ENCODE measurements at regions not wholly inside any gene's neighbourhood (a gene's known extent, or its start where the extent isn't known, plus 50 kb on each side); places are given as distances from the start of the nearest gene placed in this dataset.

DNA sequence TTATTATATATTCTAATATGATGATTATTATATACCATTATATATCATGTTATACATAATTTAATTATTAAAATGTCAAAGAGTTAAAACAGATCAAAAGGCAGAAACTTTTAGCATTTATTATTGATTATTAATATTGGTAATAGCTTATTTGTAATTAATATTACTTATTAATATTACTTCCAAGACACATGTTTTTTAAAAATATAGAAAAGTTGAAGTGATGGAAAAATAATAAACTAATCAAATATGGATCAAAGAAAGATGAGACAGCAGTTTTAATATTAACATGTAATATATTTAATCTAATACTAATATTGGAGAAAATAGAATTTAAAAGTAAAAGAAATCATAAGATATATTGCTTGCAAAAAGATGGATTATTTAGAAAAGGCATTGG is 154.6 kb upstream of the TAB2 start:
- CTCF ChIA-PET (ENCODE audit: unreplicated experiment) = no interaction called here
- no peak for DNase-seq (ENCODE audit: low spot score)
- no peak overlapping the region for H3K4me3 ChIP-seq (ENCODE audit: low read depth, low read length, poor library complexity, severe bottlenecking)
- no peaks in the 10 kb centered on the region for H3K9me2 ChIP-seq (ENCODE audit: insufficient read depth, low read length)
- no peaks in the 10 kb centered on the region for H4K20me1 ChIP-seq (ENCODE audit: insufficient read depth, low read length)
- no peaks in the 10 kb centered on the region for H3K36me3 ChIP-seq (ENCODE audit: insufficient read depth, low read length)
- POLR2A ChIA-PET = interaction anchor here (0.8 to 1.4 kb wide), 2 partner anchors 16 to 47 kb away, joined by 3 read pairs; no protein-coding TSS in a partner anchor
- TF ChIP-seq, protein P1, sequence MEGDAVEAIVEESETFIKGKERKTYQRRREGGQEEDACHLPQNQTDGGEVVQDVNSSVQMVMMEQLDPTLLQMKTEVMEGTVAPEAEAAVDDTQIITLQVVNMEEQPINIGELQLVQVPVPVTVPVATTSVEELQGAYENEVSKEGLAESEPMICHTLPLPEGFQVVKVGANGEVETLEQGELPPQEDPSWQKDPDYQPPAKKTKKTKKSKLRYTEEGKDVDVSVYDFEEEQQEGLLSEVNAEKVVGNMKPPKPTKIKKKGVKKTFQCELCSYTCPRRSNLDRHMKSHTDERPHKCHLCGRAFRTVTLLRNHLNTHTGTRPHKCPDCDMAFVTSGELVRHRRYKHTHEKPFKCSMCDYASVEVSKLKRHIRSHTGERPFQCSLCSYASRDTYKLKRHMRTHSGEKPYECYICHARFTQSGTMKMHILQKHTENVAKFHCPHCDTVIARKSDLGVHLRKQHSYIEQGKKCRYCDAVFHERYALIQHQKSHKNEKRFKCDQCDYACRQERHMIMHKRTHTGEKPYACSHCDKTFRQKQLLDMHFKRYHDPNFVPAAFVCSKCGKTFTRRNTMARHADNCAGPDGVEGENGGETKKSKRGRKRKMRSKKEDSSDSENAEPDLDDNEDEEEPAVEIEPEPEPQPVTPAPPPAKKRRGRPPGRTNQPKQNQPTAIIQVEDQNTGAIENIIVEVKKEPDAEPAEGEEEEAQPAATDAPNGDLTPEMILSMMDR (conservative IDR thresholded peaks at IDR 0.05; ENCODE audit: low read length) = no peak
- TF ChIP-seq EZH2phosphoT487 (IDR thresholded peaks at IDR 0.05; ENCODE audit: borderline replicate concordance, low read depth, low read length) = no peak
- no peaks in the 10 kb centered on the region for H3K9me3 ChIP-seq (ENCODE audit: low read length)
- H3K4me1 ChIP-seq (ENCODE audit: insufficient read depth, low read length, poor library complexity, severe bottlenecking) = no peaks in the 10 kb centered on the region
- no TSS peak for BruUV-seq (replicated peaks)
- no peaks in the 10 kb centered on the region for H3K79me2 ChIP-seq (ENCODE audit: insufficient read depth, low read depth, low read length)
- intact Hi-C loops (cut with micrococcal nuclease; ENCODE audit: unreplicated experiment) = loop anchor here (10.0 kb wide), 1 partner anchor 138 kb away; no protein-coding TSS in a partner anchor
- no peak overlapping the region for H2AFZ ChIP-seq (ENCODE audit: low read length)
- H3K4me2 ChIP-seq (ENCODE audit: low read length) = no peak overlapping the region
- no peak overlapping the region for H3K27ac ChIP-seq (ENCODE audit: low read depth, low read length, poor library complexity, severe bottlenecking)

DNA sequence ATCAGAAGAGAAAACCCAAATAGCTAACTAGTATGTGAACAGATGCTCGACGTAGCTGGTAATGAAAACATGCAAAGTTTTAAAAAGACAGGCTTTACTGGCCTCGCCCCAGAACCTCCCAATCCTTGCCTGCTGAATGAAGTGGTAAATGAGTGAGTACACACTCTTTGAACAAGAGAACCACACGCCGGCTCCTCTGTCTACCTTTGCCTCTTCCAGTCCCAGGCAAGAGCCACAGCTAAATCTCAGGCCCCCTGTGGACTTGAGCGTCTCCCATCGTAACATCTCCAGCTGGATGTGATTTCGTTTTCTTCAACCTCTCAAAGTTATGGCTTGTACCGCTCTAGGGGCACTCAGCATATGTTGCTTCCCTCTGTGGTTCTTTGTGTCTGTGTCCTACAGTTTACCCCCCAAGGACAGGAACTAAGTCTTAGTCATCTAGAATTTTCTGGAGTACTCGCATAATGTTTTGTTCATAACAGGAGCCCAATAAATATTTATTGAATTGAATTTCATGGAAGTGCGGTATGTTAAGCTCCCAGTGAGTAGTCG is 153.2 kb upstream of the TAB2 start:
- Histone ChIP-seq H3K79me2 (ENCODE audit: insufficient read depth, low read depth, low read length) (no peaks in the 10 kb centered on the region), H3K4me3 (ENCODE audit: low read depth, low read length, poor library complexity, severe bottlenecking) (no peak overlapping the region), H3K27ac (ENCODE audit: low read depth, low read length, poor library complexity, severe bottlenecking) (no peak overlapping the region), H2AFZ (ENCODE audit: low read length) (no peak overlapping the region), H3K4me2 (ENCODE audit: low read length) (no peak overlapping the region), H4K20me1 (ENCODE audit: insufficient read depth, low read length) (no peaks in the 10 kb centered on the region), H3K9me3 (ENCODE audit: low read length) (no peaks in the 10 kb centered on the region), H3K9me2 (ENCODE audit: insufficient read depth, low read length) (no peaks in the 10 kb centered on the region), H3K36me3 (ENCODE audit: insufficient read depth, low read length) (no peaks in the 10 kb centered on the region), H3K4me1 (ENCODE audit: insufficient read depth, low read length, poor library complexity, severe bottlenecking) (no peaks in the 10 kb centered on the region)
- CTCF ChIA-PET (ENCODE audit: unreplicated experiment) = no interaction called here
- intact Hi-C loops (cut with micrococcal nuclease; ENCODE audit: unreplicated experiment) = loop anchor here (10.0 kb wide), 1 partner anchor 139 kb away; no protein-coding TSS in a partner anchor
- POLR2A ChIA-PET = interaction anchor here (1.0 to 1.4 kb wide), 4 partner anchors 9 to 77 kb away, joined by 3 to 5 read pairs (median 4); no protein-coding TSS in a partner anchor
- TF ChIP-seq EZH2phosphoT487 (IDR thresholded peaks at IDR 0.05; ENCODE audit: borderline replicate concordance, low read depth, low read length) = no peak
- TF ChIP-seq, protein P1 (conservative IDR thresholded peaks at IDR 0.05; ENCODE audit: low read length) = no peak
- BruUV-seq (replicated peaks) = no TSS peak
- no peak for DNase-seq (ENCODE audit: low spot score)

DNA sequence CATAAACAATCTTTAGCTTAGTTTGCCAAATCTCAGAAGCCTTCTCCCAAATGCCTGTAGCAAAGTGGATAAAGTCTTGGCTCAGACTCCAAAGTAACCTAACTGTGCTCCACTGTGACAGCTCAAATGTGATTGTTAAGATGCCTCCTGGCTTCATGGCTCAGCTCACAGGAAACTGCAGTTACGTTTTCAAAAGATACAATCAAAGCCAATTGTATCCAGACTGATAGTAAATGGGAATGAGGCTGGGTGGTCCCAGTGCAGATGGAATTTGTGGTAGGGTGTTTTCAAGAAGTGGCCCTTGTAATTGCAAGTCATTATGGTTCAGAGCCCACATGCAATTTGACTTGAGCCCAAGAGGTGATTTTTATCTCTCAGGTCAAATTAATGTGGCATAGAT is 151.2 kb upstream of the TAB2 start:
- no peak overlapping the region for H3K27ac ChIP-seq (ENCODE audit: low read depth, low read length, poor library complexity, severe bottlenecking)
- H3K9me3 ChIP-seq (ENCODE audit: low read length) = no peaks in the 10 kb centered on the region
- CTCF ChIA-PET (ENCODE audit: unreplicated experiment) = no interaction called here
- no peaks in the 10 kb centered on the region for H4K20me1 ChIP-seq (ENCODE audit: insufficient read depth, low read length)
- no TSS peak for BruUV-seq (replicated peaks)
- no peaks in the 10 kb centered on the region for H3K9me2 ChIP-seq (ENCODE audit: insufficient read depth, low read length)
- no peak for DNase-seq (ENCODE audit: low spot score)
- no peak overlapping the region for H2AFZ ChIP-seq (ENCODE audit: low read length)
- TF ChIP-seq EZH2phosphoT487 (IDR thresholded peaks at IDR 0.05; ENCODE audit: borderline replicate concordance, low read depth, low read length) = no peak
- TF ChIP-seq, protein P1 (conservative IDR thresholded peaks at IDR 0.05; ENCODE audit: low read length) = no peak
- intact Hi-C loops (cut with micrococcal nuclease; ENCODE audit: unreplicated experiment) = loop anchor here (10.0 kb wide), 1 partner anchor 142 kb away; no protein-coding TSS in a partner anchor
- H3K79me2 ChIP-seq (ENCODE audit: insufficient read depth, low read depth, low read length) = no peaks in the 10 kb centered on the region
- POLR2A ChIA-PET = no interaction called here
- no peaks in the 10 kb centered on the region for H3K4me1 ChIP-seq (ENCODE audit: insufficient read depth, low read length, poor library complexity, severe bottlenecking)
- H3K36me3 ChIP-seq (ENCODE audit: insufficient read depth, low read length) = no peaks in the 10 kb centered on the region
- H3K4me2 ChIP-seq (ENCODE audit: low read length) = no peak overlapping the region
- H3K4me3 ChIP-seq (ENCODE audit: low read depth, low read length, poor library complexity, severe bottlenecking) = no peak overlapping the region

Data from OCI-LY7 (cell line).